ENCODE measurements at regions not wholly inside any gene's neighbourhood (a gene's known extent, or its start where the extent isn't known, plus 50 kb on each side); places are given as distances from the start of the nearest gene placed in this dataset.

GRCh38 chr18:29556070-29556469 is 1379.1 kb upstream of the CDH2 start:
- DNase-seq (ENCODE audit: low read depth, low spot score): no peak
- POLR2A ChIA-PET: no interaction called here
- Histone ChIP-seq H3K9me3 (ENCODE audit: control insufficient read depth, insufficient read depth, low read depth, low read length) (no peaks in the 10 kb centered on the region), H3K27ac (ENCODE audit: low read length) (no peak overlapping the region), H3K36me3 (ENCODE audit: control insufficient read depth, insufficient read depth, low read length) (no peaks in the 10 kb centered on the region), H3K4me3 (ENCODE audit: low read depth in 2 of 2, low read length in 2 of 2) (no peak overlapping the region), H3K4me1 (ENCODE audit: control insufficient read depth, insufficient read depth, low read length) (no peaks in the 10 kb centered on the region), H3K27me3 (ENCODE audit: control insufficient read depth, insufficient read depth, low read length) (no peaks in the 10 kb centered on the region)
- no TSS peak for BruUV-seq (replicated peaks)
- in situ Hi-C loops (cut with HindIII; ENCODE audit: low pct_unique_long_range_greater_than_20kb, low sequenced_read_pairs) (no loop called here), intact Hi-C loops (cut with micrococcal nuclease; ENCODE audit: unreplicated experiment) (no loop called here)
- TF ChIP-seq, protein P1, sequence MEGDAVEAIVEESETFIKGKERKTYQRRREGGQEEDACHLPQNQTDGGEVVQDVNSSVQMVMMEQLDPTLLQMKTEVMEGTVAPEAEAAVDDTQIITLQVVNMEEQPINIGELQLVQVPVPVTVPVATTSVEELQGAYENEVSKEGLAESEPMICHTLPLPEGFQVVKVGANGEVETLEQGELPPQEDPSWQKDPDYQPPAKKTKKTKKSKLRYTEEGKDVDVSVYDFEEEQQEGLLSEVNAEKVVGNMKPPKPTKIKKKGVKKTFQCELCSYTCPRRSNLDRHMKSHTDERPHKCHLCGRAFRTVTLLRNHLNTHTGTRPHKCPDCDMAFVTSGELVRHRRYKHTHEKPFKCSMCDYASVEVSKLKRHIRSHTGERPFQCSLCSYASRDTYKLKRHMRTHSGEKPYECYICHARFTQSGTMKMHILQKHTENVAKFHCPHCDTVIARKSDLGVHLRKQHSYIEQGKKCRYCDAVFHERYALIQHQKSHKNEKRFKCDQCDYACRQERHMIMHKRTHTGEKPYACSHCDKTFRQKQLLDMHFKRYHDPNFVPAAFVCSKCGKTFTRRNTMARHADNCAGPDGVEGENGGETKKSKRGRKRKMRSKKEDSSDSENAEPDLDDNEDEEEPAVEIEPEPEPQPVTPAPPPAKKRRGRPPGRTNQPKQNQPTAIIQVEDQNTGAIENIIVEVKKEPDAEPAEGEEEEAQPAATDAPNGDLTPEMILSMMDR (IDR thresholded peaks at IDR 0.05): no peak
- TF ChIP-seq TCF7L2 (IDR thresholded peaks at IDR 0.05; ENCODE audit: low read depth, low read length): no peak
- no peak for TF ChIP-seq POLR2AphosphoS5 (IDR thresholded peaks at IDR 0.05; ENCODE audit: low read depth, low read length)
- no peak for TF ChIP-seq SIN3A (IDR thresholded peaks at IDR 0.05; ENCODE audit: borderline replicate concordance, insufficient read depth, low read depth, low read length)
- TF ChIP-seq, protein P2, sequence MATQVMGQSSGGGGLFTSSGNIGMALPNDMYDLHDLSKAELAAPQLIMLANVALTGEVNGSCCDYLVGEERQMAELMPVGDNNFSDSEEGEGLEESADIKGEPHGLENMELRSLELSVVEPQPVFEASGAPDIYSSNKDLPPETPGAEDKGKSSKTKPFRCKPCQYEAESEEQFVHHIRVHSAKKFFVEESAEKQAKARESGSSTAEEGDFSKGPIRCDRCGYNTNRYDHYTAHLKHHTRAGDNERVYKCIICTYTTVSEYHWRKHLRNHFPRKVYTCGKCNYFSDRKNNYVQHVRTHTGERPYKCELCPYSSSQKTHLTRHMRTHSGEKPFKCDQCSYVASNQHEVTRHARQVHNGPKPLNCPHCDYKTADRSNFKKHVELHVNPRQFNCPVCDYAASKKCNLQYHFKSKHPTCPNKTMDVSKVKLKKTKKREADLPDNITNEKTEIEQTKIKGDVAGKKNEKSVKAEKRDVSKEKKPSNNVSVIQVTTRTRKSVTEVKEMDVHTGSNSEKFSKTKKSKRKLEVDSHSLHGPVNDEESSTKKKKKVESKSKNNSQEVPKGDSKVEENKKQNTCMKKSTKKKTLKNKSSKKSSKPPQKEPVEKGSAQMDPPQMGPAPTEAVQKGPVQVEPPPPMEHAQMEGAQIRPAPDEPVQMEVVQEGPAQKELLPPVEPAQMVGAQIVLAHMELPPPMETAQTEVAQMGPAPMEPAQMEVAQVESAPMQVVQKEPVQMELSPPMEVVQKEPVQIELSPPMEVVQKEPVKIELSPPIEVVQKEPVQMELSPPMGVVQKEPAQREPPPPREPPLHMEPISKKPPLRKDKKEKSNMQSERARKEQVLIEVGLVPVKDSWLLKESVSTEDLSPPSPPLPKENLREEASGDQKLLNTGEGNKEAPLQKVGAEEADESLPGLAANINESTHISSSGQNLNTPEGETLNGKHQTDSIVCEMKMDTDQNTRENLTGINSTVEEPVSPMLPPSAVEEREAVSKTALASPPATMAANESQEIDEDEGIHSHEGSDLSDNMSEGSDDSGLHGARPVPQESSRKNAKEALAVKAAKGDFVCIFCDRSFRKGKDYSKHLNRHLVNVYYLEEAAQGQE (IDR thresholded peaks at IDR 0.05; ENCODE audit: insufficient read depth in 1 of 2, low read depth in 2 of 2, low read length in 1 of 2): no peak
- ATAC-seq: no peak
- CTCF ChIA-PET: no interaction called here

- in situ Hi-C loops (cut with HindIII; ENCODE audit: low pct_unique_long_range_greater_than_20kb, low sequenced_read_pairs): no loop called here
- Histone ChIP-seq H3K4me1 (ENCODE audit: control insufficient read depth, insufficient read depth, low read length) (no peaks in the 10 kb centered on the region), H3K4me3 (ENCODE audit: low read depth in 2 of 2, low read length in 2 of 2) (no peak overlapping the region), H3K36me3 (ENCODE audit: control insufficient read depth, insufficient read depth, low read length) (no peaks in the 10 kb centered on the region), H3K27ac (ENCODE audit: low read length) (no peak overlapping the region), H3K9me3 (ENCODE audit: control insufficient read depth, insufficient read depth, low read depth, low read length) (no peaks in the 10 kb centered on the region), H3K27me3 (ENCODE audit: control insufficient read depth, insufficient read depth, low read length) (no peaks in the 10 kb centered on the region)
- ATAC-seq (no peak), DNase-seq (ENCODE audit: low read depth, low spot score) (no peak)
- ChIA-PET POLR2A (no interaction called here), CTCF (no interaction called here)
- no TSS peak for BruUV-seq (replicated peaks)
- TF ChIP-seq POLR2AphosphoS5 (IDR thresholded peaks at IDR 0.05; ENCODE audit: low read depth, low read length) (no peak), TCF7L2 (IDR thresholded peaks at IDR 0.05; ENCODE audit: low read depth, low read length) (no peak), SIN3A (IDR thresholded peaks at IDR 0.05; ENCODE audit: borderline replicate concordance, insufficient read depth, low read depth, low read length) (no peak)
- TF ChIP-seq, protein P2 (IDR thresholded peaks at IDR 0.05; ENCODE audit: insufficient read depth in 1 of 2, low read depth in 2 of 2, low read length in 1 of 2): no peak
- TF ChIP-seq, protein P1 (IDR thresholded peaks at IDR 0.05): no peak
- intact Hi-C loops (cut with micrococcal nuclease; ENCODE audit: unreplicated experiment): no loop called here
These were observed 1372.8 kb upstream of the CDH2 start for GRCh38 chr18:29549759-29550158.

Measured in Panc1 (cell line).